ENCODE measurements at regions not wholly inside any gene's neighbourhood (a gene's known extent, or its start where the extent isn't known, plus 50 kb on each side); places are given as distances from the start of the nearest gene placed in this dataset.

GRCh38 chr3:84077479-84077878, 881.3 kb upstream of the CADM2 start:
- no peak for DNase-seq

GRCh38 chr3:84082726-84083125, 876.1 kb upstream of the CADM2 start:
- DNase-seq, result no peak

- DNase-seq, result no peak
Measured at GRCh38 chr3:84092907-84093306, 865.9 kb upstream of the CADM2 start.

GRCh38 chr3:84096188-84096587, 862.6 kb upstream of the CADM2 start:
- no peak for DNase-seq

- no peak for DNase-seq
Measured at GRCh38 chr3:84100861-84101260, 857.9 kb upstream of the CADM2 start.

- no peak for DNase-seq
Measured at GRCh38 chr3:84108442-84108971, 850.3 kb upstream of the CADM2 start.

GRCh38 chr3:84109911-84110310, 848.9 kb upstream of the CADM2 start:
- DNase-seq, result no peak

GRCh38 chr3:84110787-84111186, 848.0 kb upstream of the CADM2 start:
- no peak for DNase-seq

- no peak for DNase-seq
Measured at GRCh38 chr3:84125201-84125721, 833.5 kb upstream of the CADM2 start.

GRCh38 chr3:84125760-84126159, 833.0 kb upstream of the CADM2 start:
- no peak for DNase-seq

- no peak for DNase-seq
Measured at GRCh38 chr3:84126160-84126559, 832.6 kb upstream of the CADM2 start.

GRCh38 chr3:84128024-84128423, 830.8 kb upstream of the CADM2 start:
- no peak for DNase-seq

- DNase-seq, result no peak
Measured at GRCh38 chr3:84136425-84136824, 822.4 kb upstream of the CADM2 start.

- no peak for DNase-seq
Measured at GRCh38 chr3:84140631-84141030, 818.2 kb upstream of the CADM2 start.

GRCh38 chr3:84141571-84141970, 817.2 kb upstream of the CADM2 start:
- no peak for DNase-seq

GRCh38 chr3:84165328-84165727, 793.5 kb upstream of the CADM2 start:
- DNase-seq, result no peak

GRCh38 chr3:84175449-84175848, 783.3 kb upstream of the CADM2 start:
- no peak for DNase-seq

GRCh38 chr3:84184937-84185336, 773.9 kb upstream of the CADM2 start:
- DNase-seq, result no peak

GRCh38 chr3:84194029-84194428, 764.8 kb upstream of the CADM2 start:
- no peak for DNase-seq

- no peak for DNase-seq
Measured at GRCh38 chr3:84209474-84209873, 749.3 kb upstream of the CADM2 start.

- DNase-seq, result no peak
Measured at GRCh38 chr3:84223512-84223911, 735.3 kb upstream of the CADM2 start.

- DNase-seq, result no peak
Measured at GRCh38 chr3:84224262-84224661, 734.5 kb upstream of the CADM2 start.

- DNase-seq, result no peak
Measured at GRCh38 chr3:84236261-84236660, 722.5 kb upstream of the CADM2 start.

GRCh38 chr3:84245789-84246188, 713.0 kb upstream of the CADM2 start:
- no peak for DNase-seq

- DNase-seq, result no peak
Measured at GRCh38 chr3:84260596-84260995, 698.2 kb upstream of the CADM2 start.

- no peak for DNase-seq
Measured at GRCh38 chr3:84265768-84266167, 693.0 kb upstream of the CADM2 start.
